Right lobe of liver (tissue), 4 donors: ENCODE measurements at regions not wholly inside any gene's neighbourhood (a gene's known extent, or its start where the extent isn't known, plus 50 kb on each side); places are given as distances from the start of the nearest gene placed in this dataset.

Experiments used
- POLR2A ChIP-seq: fragments of 450-650 bp; IDR thresholded peaks from one replicate; pipeline ENCODE4 v1.6.1; 2017; ENCODE audit warnings: antibody characterized with exemption, mild to moderate bottlenecking
- TF ChIP-seq, protein P1 (sequence below), 4 donors: fragments of 200-600 bp in 3 of 4; fragments of 450-650 bp in 1 of 4; IDR thresholded peaks; one replicate each; pipeline versions ENCODE4 v1.5.1 to v1.8.0; 2016 to 2022; ENCODE audit warnings: antibody characterized with exemption in 4 of 4, mild to moderate bottlenecking in 2 of 4
- donor health status: DM: no; HTN: no; CAD: no.
- donor health status: DM: no; HTN: no; CAD: no.
- donor health status: DM: no; HTN: yes; CAD: no.

DNA sequence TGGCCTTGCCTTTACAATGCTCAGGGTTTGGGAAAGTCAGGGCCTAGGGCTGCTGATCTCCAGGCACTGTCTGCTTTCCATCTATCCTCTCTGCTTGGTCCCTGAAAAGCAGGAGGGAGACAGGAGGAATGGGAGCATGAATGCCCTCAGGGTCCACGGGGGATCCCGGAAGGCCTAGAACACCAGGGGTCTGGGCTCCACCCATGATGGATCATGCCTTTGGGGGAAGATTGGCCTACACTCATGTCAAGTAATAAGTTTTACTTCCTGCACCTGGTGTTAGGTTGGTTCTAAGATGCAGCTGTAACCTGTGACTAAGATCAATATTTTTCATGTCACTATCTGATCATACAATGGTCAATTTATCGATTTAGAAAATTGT, 118.3 kb upstream of the GJB6 start:
- TF ChIP-seq, protein P1, sequence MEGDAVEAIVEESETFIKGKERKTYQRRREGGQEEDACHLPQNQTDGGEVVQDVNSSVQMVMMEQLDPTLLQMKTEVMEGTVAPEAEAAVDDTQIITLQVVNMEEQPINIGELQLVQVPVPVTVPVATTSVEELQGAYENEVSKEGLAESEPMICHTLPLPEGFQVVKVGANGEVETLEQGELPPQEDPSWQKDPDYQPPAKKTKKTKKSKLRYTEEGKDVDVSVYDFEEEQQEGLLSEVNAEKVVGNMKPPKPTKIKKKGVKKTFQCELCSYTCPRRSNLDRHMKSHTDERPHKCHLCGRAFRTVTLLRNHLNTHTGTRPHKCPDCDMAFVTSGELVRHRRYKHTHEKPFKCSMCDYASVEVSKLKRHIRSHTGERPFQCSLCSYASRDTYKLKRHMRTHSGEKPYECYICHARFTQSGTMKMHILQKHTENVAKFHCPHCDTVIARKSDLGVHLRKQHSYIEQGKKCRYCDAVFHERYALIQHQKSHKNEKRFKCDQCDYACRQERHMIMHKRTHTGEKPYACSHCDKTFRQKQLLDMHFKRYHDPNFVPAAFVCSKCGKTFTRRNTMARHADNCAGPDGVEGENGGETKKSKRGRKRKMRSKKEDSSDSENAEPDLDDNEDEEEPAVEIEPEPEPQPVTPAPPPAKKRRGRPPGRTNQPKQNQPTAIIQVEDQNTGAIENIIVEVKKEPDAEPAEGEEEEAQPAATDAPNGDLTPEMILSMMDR (IDR thresholded peaks at IDR 0.05) = no peak
- TF ChIP-seq POLR2A = no peak
